Left ventricle myocardium inferior (tissue), 1 donor: ENCODE measurements at regions not wholly inside any gene's neighbourhood (a gene's known extent, or its start where the extent isn't known, plus 50 kb on each side); places are given as distances from the start of the nearest gene placed in this dataset.

ENCODE experiments used
- DNase-seq: peaks from one replicate; pipeline ENCODE4 v3.0.0-alpha.2; 2020
- H3K27ac ChIP-seq: fragments of 200-600 bp; replicated peaks from 2 replicates; pipeline ENCODE4 v1.8.0; 2021
- H3K27me3 ChIP-seq: fragments of 200-600 bp; 2 replicates; pipeline ENCODE4 v1.8.0; 2021; ENCODE audit warnings: low read depth
- H3K36me3 ChIP-seq: fragments of 200-600 bp; 2 replicates; pipeline ENCODE4 v1.8.0; 2021
- H3K4me1 ChIP-seq: fragments of 200-600 bp; 2 replicates; pipeline ENCODE4 v1.8.0; 2021
- H3K4me3 ChIP-seq: fragments of 200-600 bp; 2 replicates; pipeline ENCODE4 v1.8.0; 2021; ENCODE audit warnings: mild to moderate bottlenecking, moderate library complexity
- H3K9me3 ChIP-seq: fragments of 200-600 bp; replicated peaks from 2 replicates; pipeline ENCODE4 v1.8.0; 2021
- CTCF ChIP-seq: fragments of 200-600 bp; IDR thresholded peaks from 2 replicates; pipeline ENCODE4 v1.8.0; 2021; ENCODE audit warnings: antibody characterized with exemption, mild to moderate bottlenecking, borderline replicate concordance
- intact Hi-C: fragments of 100-400 bp; cut with micrococcal nuclease; formaldehyde crosslinking; loops from one replicate; pipeline ENCODE4 v1.11.0; 2022
- donor health status: DM: no; HTN: yes; CAD: no; lungs with severe emphysema.

DNA sequence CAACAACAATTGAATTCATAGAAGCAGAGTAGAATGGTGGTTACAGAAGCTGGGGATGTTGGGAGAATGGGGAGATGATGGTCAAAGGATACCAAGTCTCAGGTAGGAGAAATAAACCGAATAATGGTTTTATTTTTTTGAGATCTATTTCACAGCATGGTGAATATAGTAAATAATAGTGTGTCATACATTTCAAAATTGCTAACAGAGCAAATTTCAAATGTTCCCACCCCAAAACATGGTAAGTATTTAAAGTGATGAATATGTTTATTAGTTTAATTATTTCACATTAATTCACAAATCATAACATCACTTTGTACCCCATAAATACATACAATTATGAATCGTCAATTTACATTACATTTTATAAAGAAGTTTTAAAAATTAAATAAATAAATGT lies 72.7 kb upstream of the ATG10 start:
- peaks cover 6% of the 10 kb centered on the region for H3K9me3 ChIP-seq
- no peak overlapping the region for H3K27ac ChIP-seq
- intact Hi-C loops = no loop called here

DNA sequence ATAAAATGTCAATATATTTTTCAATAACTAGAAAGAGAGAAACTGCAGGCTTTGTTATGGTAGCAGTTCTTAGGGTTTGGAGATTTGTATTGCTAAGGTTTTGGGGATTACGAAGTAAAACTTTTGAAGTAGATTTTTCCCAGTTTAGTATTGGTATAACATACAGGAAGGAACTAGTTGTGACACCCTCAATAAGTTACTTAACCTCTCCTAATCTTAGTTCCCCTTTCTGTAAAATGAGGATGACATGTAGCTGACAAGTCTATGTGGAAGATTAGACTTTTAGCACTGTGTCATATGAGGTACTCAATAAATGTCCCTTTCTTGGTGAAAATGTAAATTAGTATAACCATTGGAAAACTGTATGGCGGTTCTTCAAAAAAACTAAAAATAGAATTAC lies 73.4 kb upstream of the ATG10 start:
- no peak for TF ChIP-seq CTCF
- H3K9me3 ChIP-seq = peaks cover 6% of the 10 kb centered on the region
- H3K4me1 ChIP-seq = no peaks in the 10 kb centered on the region
- H3K27me3 ChIP-seq = no peaks in the 10 kb centered on the region
- intact Hi-C loops = no loop called here
- H3K4me3 ChIP-seq = no peak overlapping the region
- no peaks in the 10 kb centered on the region for H3K36me3 ChIP-seq
- DNase-seq = no peak
- H3K27ac ChIP-seq = no peak overlapping the region

More for the DNA sequence above, 72.7 kb upstream of the ATG10 start:
- H3K36me3 ChIP-seq = no peaks in the 10 kb centered on the region
- no peak overlapping the region for H3K4me3 ChIP-seq
- TF ChIP-seq CTCF = no peak
- DNase-seq = no peak
- H3K4me1 ChIP-seq = no peaks in the 10 kb centered on the region
- no peaks in the 10 kb centered on the region for H3K27me3 ChIP-seq

DNA sequence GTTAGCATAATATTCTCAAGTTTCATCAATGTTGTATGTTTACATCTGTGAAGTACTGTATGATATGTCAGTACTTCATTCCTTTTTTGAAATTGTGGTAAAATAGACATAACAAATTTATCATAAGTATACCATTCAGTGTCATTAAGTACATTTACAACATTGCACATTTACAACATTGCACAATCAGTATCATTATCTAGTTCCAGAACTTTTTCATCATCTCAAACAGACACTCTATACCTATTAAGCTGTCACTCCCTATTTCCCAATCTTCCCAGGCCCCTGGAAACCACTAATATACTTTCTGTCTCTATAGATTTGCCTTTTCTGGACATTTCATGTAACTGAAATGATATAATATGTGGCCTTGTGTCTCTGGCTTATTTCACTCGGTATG lies 75.1 kb upstream of the ATG10 start:
- Histone ChIP-seq H3K27ac (no peak overlapping the region), H3K4me3 (no peak overlapping the region), H3K9me3 (peaks cover 6% of the 10 kb centered on the region), H3K36me3 (no peaks in the 10 kb centered on the region), H3K27me3 (no peaks in the 10 kb centered on the region), H3K4me1 (no peaks in the 10 kb centered on the region)
- DNase-seq = no peak
- intact Hi-C loops = no loop called here
- no peak for TF ChIP-seq CTCF

GRCh38 chr5:81895307-81895706 lies 76.5 kb upstream of the ATG10 start:
- Histone ChIP-seq H3K27me3 (no peaks in the 10 kb centered on the region), H3K9me3 (no peaks in the 10 kb centered on the region), H3K4me1 (no peaks in the 10 kb centered on the region), H3K36me3 (no peaks in the 10 kb centered on the region), H3K4me3 (no peak overlapping the region), H3K27ac (no peak overlapping the region)
- TF ChIP-seq CTCF = no peak
- intact Hi-C loops = no loop called here
- DNase-seq = no peak

GRCh38 chr5:81893961-81894360 lies 77.9 kb upstream of the ATG10 start:
- intact Hi-C loops = no loop called here
- TF ChIP-seq CTCF = no peak
- Histone ChIP-seq H3K4me1 (no peaks in the 10 kb centered on the region), H3K27ac (no peak overlapping the region), H3K27me3 (no peaks in the 10 kb centered on the region), H3K9me3 (no peaks in the 10 kb centered on the region), H3K4me3 (no peak overlapping the region), H3K36me3 (no peaks in the 10 kb centered on the region)
- no peak for DNase-seq

- peak; percentile 46 for TF ChIP-seq CTCF
- Histone ChIP-seq H3K9me3 (no peaks in the 10 kb centered on the region), H3K36me3 (no peaks in the 10 kb centered on the region), H3K4me3 (no peak overlapping the region), H3K27me3 (no peaks in the 10 kb centered on the region), H3K4me1 (peaks cover 6% of the 10 kb centered on the region), H3K27ac (no peak overlapping the region)
- intact Hi-C loops = no loop called here
- no peak for DNase-seq
Observed at GRCh38 chr5:81884871-81885270, 87.0 kb upstream of the ATG10 start.
